ENCODE measurements at regions not wholly inside any gene's neighbourhood (a gene's known extent, or its start where the extent isn't known, plus 50 kb on each side); places are given as distances from the start of the nearest gene placed in this dataset.
"Not testable (repeated sequence)": the region's sequence is repeated elsewhere in the genome, so short reads cannot be mapped to it uniquely, and the experiment has no call there.

- DNase-seq = no peak
Measured at GRCh38 chr3:150327678-150328653, 80.1 kb upstream of the TSC22D2 start.

- DNase-seq = no peak
Measured at GRCh38 chr3:150324788-150325187, 83.3 kb upstream of the TSC22D2 start.

- no peak for DNase-seq
Measured at GRCh38 chr3:150324245-150324644, 83.9 kb upstream of the TSC22D2 start.

GRCh38 chr3:150323770-150324169, 84.3 kb upstream of the TSC22D2 start:
- no peak for DNase-seq

- not testable (repeated sequence) for DNase-seq
Measured at GRCh38 chr3:150323091-150323490, 85.0 kb upstream of the TSC22D2 start.

- DNase-seq = not testable (repeated sequence)
Measured at GRCh38 chr3:150320971-150321370, 87.1 kb upstream of the TSC22D2 start.

- no peak for DNase-seq
Measured at GRCh38 chr3:150319900-150320299, 88.2 kb upstream of the TSC22D2 start.

GRCh38 chr3:150317469-150317868, 90.6 kb upstream of the TSC22D2 start:
- no peak for DNase-seq

GRCh38 chr3:150315721-150316120, 92.4 kb upstream of the TSC22D2 start:
- no peak for DNase-seq

GRCh38 chr3:150314248-150315004, 93.7 kb upstream of the TSC22D2 start:
- DNase-seq = no peak

GRCh38 chr3:150312018-150312657, 96.0 kb upstream of the TSC22D2 start:
- DNase-seq = no peak

GRCh38 chr3:150311156-150311555, 96.9 kb upstream of the TSC22D2 start:
- no peak for DNase-seq

- DNase-seq = no peak
Measured at GRCh38 chr3:150309557-150309956, 98.5 kb upstream of the TSC22D2 start.

GRCh38 chr3:150309257-150309542, 98.9 kb upstream of the TSC22D2 start:
- no peak for DNase-seq

GRCh38 chr3:150308481-150309256, 99.4 kb upstream of the TSC22D2 start:
- no peak for DNase-seq

GRCh38 chr3:150308037-150308319, 100.1 kb upstream of the TSC22D2 start:
- no peak for DNase-seq

GRCh38 chr3:150307311-150308036, 100.6 kb upstream of the TSC22D2 start:
- DNase-seq = no peak

- DNase-seq = no peak
Measured at GRCh38 chr3:150306906-150307305, 101.2 kb upstream of the TSC22D2 start.

GRCh38 chr3:150306083-150306482, 102.0 kb upstream of the TSC22D2 start:
- no peak for DNase-seq

GRCh38 chr3:150303768-150304167, 104.3 kb upstream of the TSC22D2 start:
- no peak for DNase-seq

- DNase-seq = no peak
Measured at GRCh38 chr3:150302246-150302645, 105.9 kb upstream of the TSC22D2 start.

GRCh38 chr3:150300852-150301517, 107.1 kb upstream of the TSC22D2 start:
- DNase-seq = no peak
